CD4-positive, alpha-beta T cell treated with Interleukin-4 for 1 hour (primary cell): ENCODE measurements at regions not wholly inside any gene's neighbourhood (a gene's known extent, or its start where the extent isn't known, plus 50 kb on each side); places are given as distances from the start of the nearest gene placed in this dataset.

ENCODE experiments used
- DNase-seq, 2 donors: peaks; one replicate each; pipeline ENCODE4 v3.0.0-alpha.2; 2020 to 2022

DNA sequence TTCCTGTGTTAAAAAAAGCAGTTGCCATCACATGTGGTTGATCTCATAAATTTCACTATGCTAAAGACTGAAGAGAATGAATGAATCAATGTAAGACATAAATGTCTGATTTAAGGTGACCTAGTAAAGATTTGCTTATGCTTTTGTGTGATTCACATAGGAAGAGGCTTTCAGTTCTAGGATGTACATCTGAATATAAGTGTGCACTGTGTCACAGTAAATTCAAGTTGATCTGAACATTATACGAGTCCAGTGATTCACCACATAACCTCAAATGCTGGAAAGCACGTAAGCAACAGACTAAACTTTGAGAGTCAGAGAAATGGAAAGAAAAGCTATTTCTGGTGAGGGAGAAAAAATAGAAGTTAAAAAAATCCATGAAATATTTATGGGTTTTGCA, 567.9 kb downstream of the EPHA5 start:
- no peak for DNase-seq

DNA sequence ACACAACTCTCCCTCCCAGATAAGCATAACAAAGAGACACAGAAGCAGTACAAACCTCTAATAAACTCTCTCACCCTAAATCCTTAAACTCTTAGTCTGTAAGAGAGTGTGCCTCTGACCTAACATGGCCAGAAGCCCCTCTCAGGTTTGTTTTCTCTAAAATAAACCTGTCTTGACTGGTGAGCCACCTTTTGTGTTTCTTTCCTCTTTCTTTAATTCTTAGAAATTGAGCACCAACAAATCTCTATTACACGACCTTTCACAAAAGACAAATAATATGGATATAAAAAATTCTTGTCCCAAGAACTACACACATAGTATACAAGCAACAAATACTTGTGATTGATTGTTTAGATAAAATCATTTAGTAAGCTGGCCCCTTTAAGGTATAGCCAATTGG, 573.7 kb downstream of the EPHA5 start:
- DNase-seq: no peak

DNA sequence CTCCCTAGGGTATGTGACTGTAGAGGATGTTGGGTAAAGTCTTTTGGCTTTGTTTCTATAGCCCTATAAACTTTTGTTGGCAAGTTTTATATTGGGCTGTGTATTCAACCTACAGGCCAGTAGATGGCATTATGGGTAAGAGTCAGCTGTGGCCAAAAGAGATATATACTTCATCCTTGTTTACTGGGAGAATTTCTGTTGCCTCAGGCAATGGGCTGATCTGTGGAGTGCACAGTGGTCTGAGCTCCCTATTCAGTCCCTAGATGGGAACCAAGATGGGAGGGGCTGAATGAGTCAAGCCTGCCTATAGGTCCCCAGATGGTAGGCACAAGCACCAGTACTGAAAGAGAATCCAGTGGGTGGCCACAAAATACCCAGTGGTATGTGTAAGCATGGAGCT, 580.6 kb downstream of the EPHA5 start:
- DNase-seq: no peak

DNA sequence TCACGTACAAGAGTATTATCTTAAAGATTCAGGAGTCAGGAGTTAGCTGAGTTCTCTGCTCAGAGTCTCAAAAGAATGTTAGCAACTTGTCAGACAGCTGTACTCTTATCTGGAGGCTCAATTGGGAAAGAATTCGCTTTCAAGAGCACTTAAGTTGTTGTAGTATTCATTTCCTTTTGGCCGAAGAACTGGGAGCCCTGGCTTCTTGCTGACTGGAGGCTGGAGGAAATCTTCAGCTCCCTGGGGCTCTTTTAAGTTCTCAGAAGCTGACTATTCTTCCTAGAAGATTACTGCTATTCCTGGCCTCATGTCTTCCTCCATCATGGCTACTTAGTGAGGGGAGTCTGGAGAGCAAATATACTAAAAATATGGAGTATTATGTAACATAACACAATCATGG, 587.2 kb downstream of the EPHA5 start:
- DNase-seq: no peak

DNA sequence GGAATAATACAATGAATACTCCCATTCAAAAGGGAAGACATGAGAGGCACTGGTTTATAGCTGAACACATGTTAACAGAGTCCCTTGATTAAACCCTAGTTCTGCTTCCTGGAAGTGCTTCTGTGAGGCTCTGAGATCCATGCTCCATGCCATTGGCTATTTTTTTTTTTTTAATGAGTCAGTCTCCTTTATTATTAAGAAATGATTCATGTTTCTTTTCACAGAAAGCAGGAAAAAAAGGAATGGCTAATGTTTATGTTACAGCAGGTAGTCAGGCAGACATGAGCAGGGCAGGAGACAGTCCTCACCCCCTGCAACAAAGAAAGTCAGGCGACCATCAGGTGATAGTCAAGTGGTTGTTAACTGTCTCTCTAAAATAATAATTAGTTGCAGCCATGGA, 598.7 kb downstream of the EPHA5 start:
- no peak for DNase-seq

DNA sequence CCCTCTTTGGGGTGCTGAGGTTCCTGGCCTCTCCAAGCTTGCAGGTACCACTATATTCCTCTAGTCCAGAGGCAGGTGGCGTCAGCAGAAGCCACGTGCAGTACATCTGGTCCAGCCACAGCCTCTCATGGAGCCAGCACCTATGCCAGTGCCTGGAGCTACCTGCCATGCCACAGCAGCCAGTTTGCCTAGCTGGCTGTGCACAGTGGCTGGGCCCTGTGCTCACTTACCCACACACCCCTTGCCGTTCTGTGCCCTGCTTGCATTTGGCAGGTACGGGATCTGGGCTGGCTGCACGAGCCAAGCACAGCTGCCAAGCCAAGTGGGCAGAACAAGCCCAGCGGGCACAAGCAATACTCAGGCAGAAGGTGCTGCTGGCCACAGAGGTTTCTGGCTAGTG, 601.1 kb downstream of the EPHA5 start:
- no peak for DNase-seq

DNA sequence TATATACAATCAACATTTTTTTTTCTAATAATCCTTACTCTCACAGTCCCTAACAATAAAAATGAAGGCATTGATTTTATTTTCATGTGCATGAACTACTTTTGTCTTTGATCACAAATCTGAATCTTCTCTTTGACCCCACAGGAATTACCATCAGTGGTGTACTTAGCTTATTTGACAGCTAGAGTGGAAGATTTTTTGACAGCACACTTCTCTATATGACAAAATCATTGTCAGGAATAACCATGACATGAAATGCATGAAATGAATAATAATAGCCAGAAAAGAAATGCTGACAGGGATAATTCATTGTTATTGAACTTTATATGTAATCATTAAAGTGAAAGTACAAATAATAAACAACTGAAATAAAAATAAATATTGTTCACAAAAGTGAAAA, 604.2 kb downstream of the EPHA5 start:
- no peak for DNase-seq

DNA sequence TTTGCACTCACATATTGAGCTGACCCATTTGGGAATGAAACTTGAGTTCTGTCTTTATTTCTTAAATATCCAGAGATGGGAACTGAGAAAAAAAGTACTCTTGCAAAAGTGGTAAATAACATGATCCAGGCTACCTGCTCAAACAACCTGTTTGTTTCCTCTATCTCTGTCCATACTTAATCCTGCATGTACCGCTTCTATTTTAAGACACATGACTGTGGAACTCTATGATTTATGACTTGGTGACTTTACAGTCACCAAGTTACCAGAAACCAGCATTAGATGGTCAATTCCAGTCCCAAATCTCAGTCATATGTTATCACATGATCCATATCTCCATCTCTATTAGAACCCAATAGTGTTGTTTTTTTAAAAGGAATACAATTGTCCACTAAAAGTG, 606.7 kb downstream of the EPHA5 start:
- DNase-seq: no peak

DNA sequence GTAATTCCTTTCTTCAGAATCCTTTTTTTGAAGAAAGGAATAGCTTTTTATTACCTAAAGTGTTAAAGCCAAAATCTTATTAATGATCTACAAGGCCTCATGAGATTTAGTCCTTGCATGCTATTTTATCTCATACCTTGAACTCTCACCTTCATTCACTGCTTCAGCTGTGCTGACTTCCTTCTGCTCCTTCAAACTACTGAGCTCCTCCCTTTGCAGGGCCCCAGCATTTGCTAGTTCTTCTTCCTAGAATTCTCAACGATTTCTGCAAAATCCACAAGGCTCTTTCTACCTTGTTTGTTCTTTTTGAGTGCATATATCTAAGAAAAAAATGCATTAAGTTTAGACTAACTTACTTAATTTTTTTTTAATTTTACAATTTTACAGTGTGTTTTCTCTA, 619.5 kb downstream of the EPHA5 start:
- DNase-seq: no peak

DNA sequence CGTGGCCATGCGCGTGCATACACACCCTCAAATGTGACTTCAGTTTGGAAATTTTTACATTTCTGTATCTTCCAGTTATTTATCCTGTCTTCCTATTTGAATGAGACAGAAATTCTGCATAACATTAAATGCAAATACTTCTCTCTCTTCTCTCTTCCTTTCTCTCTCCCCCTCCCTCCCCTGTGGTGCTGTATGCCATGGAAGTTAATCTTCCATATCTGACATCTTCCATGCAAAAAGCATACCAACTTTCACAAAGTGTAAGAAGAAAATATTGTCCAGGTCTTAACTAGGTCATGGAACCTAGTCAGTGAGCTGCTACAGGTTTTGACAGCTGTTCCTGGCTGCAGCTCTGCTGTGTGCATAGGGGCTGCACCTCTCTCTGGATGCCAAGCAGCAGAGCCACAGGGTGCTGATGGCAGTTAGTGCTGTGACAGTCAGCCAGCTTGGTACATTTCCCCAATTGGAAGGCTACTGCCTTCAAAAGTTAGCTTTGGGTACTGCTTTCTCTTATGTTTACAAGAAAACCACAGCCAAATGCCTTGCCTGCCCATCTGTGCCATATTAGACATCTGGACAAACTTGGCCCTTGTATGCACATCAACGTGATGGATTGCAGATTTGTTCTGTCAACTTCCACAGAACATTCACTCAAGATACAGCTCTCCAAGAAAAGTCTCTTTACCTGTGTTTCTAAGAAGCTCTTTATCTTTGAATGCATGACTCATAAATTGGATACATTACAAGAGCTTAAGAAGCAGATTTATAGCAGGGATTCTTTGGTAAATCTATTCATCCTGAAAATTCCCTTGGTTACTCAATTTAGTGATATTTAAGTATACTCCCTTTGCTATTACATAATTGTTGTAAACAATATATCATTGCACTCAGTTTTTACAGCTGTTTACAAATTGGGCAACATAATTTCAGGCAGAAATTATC, 623.8 kb downstream of the EPHA5 start:
- DNase-seq: no peak

DNA sequence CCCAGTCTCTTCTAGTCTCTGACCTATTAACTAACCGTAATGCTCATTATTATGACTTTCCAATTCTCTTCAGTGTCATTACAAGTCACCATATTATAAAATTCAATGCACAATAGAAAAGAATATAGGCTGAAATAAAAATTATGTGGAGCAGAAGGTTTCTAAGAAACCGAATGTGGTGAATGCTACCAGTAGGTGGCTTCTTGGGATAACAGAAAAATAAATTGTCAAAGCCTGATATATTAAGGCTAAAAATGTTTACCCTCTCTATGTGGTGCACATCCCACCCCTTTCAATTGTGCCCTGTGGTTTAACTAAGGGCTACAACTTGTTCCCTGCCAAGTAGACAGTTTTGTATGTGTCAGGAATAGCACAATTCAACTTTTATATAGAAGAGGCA, 624.6 kb upstream of the TECRL start:
- DNase-seq: no peak

DNA sequence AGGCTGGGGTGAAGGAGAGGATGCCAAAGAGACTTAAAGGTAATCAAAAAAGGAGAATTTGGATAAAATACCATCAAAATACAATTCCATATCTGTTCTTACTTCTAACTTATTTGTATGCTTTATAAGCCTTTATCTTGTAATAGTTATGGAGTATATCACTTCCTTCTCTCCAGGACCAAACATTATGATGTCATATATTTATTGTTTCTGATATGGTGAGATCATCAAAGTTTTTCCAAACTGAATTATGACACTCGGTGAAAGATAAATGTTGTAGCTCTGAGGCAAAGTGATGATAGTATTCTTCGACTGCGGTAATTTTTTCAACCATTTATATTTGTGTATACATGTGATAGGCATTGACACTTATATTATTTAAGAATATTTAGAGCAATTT, 619.3 kb upstream of the TECRL start:
- no peak for DNase-seq

DNA sequence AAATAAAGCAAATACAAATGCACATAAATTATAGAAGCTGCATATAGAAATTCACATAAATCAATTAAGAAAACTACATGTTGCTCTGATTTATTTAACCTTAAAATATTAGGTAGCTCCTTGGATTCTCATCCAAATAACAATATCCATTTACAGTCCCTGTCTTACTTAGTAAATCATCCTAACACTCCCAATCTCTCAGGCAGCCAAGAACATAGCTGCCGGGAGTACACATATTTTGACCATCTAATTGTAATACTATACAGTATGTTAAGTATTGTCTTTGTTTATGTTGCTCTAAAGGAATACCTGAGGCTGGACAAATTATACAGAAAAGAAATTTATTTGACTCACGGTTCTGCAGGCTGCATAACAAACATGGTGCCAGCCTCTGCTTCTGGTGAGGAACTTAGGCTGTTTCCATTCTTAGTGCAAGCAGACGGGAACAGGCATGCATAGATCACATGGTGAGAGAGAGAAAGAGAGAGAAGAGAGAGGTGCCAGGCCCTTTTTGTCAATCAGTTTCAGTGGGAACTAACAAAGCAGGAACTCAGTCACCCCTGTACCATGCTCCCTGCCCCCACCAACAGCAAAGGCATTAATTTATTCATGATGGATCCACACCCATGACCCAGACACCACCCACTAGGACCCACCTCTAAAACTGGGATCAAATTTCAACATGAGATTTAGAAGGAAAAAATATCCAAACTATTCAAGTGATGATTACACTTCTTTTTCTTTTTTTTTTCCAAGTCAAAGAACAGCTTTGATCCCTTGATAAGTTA, 614.8 kb upstream of the TECRL start:
- DNase-seq: no peak

DNA sequence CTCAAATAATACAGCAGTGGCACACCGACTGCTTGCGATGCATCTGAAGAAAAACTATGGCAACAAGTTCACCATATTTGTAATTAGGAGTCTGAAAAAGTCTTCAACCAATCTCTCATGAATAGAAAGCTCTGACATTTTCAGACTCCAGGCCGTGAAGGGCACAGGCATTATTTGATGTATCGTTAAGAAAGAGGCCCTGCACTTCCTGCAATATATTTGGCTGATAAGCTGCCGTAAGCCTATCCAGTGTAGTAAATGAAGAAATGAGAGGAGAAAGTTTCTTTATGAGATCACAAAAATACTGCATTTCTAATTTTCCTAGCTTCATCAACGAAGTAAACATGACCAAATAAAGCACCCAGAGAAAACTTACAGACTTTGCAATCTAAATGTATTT, 613.8 kb upstream of the TECRL start:
- no peak for DNase-seq

DNA sequence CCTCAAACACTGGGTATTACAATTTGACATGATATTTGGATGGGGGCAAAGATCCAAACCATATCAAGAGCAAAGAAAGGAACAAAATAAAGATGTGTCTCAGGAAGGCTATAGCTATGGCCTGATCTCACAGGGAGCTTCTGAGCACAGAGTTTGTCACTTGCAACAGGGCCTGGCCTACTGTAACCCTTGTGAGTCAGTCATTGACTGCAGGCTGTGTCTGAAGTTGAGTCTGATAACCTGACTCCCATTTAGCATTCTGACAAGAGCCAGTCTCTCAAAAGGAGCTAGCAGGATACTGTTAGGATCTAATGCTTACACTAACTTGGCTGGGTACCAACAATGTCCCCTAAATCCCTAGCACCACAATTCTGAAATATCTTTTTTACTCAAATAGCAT, 612.5 kb upstream of the TECRL start:
- no peak for DNase-seq

DNA sequence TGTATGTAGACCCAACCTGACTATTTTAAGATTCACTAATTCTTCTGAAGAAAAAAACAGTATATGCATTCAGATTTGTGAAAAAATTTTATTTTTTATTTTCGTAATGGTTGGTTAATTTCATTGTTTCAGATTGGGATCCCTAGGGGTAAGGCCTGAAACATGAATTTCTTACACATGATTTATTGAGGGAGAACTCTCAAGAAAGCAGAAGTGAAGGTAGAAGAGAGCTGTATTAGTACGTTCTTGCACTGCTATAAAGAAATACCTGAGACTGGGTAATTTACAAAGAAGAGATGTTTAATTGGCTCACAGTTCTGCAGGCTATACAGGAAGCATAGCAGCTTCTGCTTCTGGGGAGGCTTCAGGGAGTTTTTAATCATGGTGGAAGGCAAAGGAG, 611.9 kb upstream of the TECRL start:
- no peak for DNase-seq

DNA sequence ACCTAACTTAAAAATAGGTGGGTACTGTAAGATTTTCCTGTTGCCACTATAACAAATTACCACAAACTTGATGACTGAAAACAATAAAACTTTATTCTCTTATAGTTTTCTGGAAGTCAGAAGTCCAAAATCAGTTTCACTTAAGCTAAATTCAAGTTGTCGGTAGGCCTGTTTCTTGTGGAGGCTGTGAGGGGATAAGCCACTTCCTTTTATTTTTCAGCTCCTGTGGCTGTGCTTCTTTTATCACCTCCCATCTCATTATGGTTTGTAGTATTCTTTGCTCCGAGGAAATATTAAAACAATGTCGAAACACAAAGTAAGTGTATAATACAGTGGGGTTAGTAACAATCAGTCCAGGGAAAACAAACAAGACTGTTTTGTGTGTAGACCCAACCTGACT, 610.5 kb upstream of the TECRL start:
- DNase-seq: no peak

DNA sequence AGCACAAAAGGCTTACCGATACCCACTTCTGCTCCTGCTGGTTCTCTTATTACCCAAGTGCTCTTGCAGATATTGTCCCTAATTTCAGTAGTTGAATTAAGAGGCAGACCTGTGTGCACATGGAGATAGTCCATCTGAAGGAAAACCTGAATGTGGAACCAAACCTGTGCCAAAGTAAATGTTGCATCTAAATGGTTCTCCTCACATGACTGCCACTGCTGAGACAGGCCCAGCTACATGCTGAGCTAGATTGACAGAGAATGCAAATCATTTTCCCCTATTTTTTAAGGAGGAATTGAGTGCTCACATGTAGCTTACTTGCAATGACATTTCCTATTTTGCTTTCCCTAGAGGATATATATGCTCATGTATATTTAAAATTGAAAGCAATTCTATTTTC, 609.1 kb upstream of the TECRL start:
- no peak for DNase-seq

DNA sequence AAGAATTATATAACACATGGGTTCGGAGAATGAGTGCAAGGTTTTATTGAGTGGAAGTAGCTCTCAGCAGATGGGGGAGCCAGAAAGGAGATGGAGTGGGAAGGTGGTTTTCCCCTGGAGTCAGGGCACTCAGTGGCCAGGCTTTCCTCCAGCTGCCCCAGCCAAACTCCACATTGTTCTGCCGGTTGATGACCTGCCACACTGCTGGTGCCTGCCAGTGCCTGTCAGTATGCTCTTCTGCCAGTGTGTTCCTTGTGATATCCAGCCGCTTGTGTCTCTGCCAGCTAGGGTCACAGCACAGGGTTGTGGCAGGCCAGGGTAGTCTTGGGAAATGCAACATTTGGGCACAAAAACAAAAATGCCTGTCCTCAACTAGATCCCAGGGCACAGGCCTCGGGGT, 604.8 kb upstream of the TECRL start:
- no peak for DNase-seq

DNA sequence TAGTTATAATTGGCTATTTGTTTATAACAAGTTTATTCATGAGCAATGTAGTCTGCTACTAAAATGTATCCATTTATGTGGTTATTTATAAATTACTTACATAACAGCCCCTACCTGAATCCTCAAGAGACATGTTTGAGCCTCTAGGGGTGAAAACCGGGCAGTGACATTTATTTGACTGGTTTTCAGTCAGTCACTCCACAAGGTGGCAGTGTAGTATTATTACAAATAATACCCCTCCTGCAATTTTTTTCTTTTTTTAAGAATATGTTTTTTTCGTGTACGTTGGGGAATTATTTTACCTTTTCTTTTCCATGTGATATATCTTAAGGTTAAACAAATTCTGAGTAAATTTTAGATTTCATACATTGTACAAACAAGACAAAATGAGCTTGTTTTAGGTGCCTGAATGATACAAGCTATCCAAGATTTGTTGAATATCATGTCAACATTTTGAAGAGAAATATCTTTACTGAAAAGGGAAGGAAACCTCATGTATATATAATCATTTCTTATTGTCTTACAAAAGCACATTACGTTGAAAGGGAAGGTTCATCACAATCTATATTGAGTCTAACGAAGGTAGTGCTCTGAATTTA, 598.7 kb upstream of the TECRL start:
- no peak for DNase-seq

DNA sequence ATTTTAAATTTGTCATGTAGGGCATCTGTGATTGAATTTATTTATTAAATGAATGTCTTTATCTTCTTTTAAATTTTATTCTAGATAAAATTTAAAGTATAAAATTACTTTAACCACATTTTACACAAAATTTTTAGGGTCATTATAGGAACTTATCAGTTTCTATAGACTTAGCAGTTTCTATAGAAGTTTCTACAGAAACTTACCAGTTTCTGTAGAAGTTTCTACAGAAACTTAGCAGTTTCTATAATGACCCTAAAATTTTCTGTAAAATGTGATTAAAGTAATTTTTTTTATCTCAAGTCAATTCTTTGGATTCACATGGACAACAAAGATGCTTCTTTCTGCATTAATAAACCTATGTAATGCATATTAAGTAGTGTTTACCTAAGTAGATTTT, 565.9 kb upstream of the TECRL start:
- no peak for DNase-seq

DNA sequence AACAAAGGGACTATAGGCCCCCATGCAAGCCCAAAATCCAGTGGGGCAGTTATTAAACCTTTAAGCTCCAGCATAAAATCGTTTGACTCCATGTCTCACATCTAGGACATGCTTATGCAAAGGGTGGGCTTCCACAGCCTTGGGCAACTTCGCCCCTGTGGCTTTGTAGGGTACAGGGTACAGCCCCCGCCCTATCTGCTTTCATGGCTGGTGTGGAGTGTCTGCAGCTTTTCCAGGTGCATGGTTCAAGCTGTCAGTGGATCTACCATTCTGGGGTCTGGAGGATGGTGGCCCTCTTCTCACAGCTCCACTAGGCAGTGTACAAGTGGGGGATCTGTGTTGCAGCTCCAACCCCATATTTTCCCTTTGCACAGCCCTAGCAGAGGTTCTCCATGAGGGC, 559.8 kb upstream of the TECRL start:
- no peak for DNase-seq

DNA sequence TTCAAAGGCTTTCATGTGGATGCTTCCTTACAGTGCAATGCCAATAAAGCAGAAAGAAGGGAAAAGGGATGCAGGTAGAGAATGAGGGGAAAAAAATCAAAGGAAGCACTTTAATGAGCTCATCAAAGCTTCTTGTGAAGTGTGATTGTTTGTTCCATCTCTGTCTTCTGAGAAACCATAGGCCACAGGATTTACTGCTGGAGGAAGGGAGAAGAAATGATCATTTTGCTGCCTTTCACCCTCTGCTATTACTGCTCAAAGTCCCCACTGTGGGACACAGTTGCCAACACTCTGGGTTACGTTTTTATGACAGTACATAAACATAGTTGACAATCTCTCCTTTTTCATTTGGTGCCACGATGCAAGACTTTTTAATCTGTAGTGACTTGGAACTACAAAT, 558.0 kb upstream of the TECRL start:
- no peak for DNase-seq

DNA sequence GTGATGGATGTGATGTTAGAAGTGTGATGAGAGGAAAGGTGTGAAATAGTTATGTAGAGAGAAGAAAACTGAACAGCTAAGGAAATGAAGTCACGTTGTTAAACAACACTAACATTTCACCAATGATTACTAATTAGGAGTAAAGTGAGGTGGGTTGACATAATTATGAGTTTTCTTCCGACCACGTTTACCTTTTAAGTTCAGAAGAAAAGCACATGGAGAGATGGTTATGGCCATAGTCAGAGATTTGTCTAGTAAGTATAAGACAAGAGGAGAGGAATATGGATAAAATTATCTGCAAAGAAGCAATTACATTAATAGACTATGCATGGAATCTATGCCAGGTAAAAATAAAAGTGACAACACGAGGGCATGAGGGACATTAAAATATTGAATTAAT, 551.3 kb upstream of the TECRL start:
- no peak for DNase-seq
